ENCODE measurements at regions not wholly inside any gene's neighbourhood (a gene's known extent, or its start where the extent isn't known, plus 50 kb on each side); places are given as distances from the start of the nearest gene placed in this dataset.
"Not testable (repeated sequence)": the region's sequence is repeated elsewhere in the genome, so short reads cannot be mapped to it uniquely, and the experiment has no call there.

DNA sequence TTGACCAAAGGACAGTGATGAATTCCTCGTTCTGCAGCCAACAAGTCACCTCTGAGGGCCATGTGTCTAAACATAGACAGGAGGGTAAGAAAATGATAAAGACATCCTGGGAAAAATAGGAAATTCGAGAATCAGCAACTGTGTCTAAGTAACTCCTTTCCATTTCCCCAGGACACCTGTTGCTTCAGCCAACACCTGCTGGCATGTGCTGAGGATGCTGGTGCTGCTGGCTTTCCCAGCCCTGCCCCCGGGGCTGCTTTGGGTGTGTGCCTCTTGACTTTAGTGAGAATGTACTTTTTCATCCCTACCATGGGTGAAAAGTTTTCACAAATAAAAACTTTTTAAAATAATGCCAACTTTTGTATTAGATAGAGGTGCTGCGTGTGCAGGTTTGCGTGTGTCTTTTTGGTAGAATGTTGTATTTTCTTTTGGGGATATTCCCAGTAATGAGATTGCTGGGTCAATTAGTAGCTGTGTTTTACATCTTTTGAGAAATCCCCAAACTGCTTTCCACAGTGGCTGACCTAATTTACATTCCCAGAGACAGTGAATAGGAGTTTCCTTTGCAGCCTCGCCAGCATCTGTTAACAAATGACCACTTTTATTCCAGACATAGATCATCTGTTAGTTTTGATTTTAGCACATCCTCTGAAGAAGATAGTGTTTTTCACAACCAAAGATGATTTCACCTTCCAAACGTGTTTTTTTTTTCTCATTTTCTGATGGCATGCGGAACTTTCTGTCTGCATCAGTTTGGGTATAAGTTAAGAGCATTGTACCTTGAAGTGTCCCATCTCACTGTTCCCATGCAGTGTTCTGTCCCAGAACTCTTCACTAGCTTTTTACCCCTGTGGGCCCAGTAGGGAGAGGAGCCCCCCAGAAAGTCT, 104.2 kb upstream of the ACBD5 start:
- DNase-seq (ENCODE audit: low spot score): no peak

GRCh38 chr10:27341001-27341400, 100.4 kb upstream of the ACBD5 start:
- DNase-seq (ENCODE audit: low spot score): no peak

DNA sequence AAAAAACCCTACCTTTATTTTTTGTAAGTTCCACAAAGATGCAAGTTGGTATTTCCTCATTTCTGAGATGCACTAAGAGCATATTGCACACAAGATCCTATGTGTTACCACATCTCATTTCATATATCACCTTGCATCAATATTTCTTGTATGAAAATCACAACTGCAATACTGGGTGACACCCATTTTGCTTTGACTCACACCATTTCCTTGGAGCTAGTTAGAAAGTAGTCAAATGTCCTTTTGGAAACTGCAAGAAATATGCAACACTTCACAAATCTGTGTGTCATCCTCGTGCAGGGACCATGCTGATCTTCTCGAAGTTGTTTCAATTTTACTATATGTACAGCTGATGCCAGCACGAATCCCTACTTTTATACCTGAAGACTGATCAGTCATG, 94.6 kb upstream of the ACBD5 start:
- not testable (repeated sequence) for DNase-seq (ENCODE audit: low spot score)

DNA sequence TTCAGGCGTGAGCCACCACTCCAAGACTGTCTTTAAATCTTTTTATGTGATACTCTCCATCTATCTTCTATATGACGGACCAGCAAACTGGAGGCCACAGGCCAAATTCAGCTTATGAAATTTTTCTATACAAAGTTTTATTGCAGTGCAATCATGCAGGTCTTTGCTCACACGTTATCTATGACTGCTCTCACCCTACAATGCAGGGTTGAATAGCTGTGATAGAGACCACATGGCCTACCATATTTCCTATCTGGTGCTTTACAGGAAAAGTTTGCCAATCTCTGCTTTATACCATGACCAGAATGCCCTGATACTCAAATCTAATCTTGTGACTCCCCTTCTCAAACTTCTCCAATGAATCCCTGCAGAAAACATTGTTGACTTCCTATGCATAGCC, 89.5 kb upstream of the ACBD5 start:
- no peak for DNase-seq (ENCODE audit: low spot score)

DNA sequence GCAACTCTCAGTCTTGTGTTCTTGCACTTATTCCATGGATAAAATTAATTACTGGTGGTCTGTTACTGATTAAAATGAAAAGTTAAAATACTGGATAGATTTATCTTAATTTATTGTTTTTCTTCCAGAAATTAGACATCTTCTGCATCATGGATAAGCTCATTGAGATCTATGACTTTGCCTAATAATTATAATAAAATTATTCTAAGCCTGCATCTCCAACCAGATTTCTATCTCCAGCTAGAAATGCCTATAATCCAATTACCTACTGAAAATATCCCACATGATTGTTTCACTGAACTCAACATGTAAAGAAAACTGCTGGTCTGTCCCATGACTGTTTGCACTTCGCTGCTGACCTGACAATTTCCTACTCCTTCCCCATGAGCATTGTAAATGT, 88.3 kb upstream of the ACBD5 start:
- no peak for DNase-seq (ENCODE audit: low spot score)

GRCh38 chr10:27326748-27327147, 86.2 kb upstream of the ACBD5 start:
- DNase-seq (ENCODE audit: low spot score): not testable (repeated sequence)

DNA sequence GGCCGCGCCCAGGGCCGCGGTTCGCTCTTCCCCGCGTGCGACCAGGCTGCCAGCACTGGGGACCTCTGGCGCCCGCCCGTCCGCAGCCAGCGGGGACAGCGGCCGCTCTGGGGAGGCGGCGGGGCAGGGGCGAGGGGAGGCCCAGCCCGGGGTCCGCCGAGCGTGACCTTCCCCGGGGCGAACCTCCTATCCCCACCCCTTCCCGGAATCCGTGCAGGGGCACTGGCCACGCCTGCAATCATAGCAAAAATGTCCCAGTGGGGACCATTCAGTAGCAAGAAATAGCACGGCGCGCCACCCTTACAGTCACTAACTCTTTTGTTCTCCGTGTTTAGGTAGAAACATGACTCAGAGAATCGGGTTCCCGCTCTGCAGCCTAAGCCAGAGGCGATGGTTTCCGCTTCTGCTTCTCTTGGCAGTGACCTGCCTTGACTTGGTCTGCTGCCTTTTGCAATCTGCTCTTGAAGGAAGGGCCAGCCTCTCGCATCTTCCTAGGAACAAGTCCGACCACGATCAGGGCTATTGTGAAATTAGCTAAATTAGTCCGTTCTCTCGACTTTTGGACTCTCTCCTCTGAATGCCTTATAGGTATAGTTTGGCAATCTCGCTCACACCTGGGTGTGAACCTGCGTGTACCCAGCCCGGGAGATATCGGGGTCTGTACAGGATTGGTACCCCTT, 79.3 kb upstream of the ACBD5 start:
- DNase-seq (ENCODE audit: low spot score): no peak

DNA sequence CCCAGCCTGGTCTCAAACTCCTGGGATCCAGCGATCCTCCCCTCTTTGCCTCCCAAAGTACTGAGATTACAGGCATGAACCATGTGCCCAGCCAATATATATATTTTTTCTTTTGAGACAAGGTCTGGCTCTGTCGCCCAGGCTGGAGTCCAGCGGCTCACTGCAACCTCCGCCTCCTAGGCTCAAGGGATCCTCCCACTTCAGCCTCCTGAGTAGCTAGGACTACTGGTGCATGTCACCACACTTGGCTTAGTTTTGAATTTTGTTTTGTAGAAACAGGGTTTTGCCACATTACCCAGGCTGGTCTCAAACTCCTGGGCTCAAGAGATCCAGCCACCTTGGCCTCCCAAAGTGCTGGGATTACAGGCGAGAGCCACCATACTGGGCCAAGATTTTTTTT, 78.5 kb upstream of the ACBD5 start:
- not testable (repeated sequence) for DNase-seq (ENCODE audit: low spot score)

- not testable (repeated sequence) for DNase-seq (ENCODE audit: low spot score)
Observed at GRCh38 chr10:27315082-27315481, 74.5 kb upstream of the ACBD5 start.

DNA sequence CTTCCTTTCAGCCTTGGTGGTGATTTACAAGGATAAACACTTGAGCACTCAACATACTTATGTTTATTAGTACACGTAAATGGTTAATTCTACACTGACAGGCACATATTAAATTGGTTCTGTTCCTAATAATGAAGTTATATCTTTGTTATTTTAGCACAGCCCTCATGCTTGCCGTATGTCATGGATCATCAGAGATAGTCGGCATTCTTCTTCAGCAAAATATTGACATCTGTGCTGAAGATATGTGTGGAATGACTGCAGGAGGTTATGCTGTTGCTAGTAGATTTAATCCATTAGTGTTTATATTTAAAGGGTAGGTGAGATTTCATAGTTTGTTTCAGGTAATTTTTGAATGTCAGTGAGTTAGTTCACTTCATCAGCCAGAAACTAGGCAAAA, 73.0 kb upstream of the ACBD5 start:
- DNase-seq (ENCODE audit: low spot score): not testable (repeated sequence)

- DNase-seq (ENCODE audit: low spot score): no peak
Observed at GRCh38 chr10:27312854-27313253, 72.3 kb upstream of the ACBD5 start.

DNA sequence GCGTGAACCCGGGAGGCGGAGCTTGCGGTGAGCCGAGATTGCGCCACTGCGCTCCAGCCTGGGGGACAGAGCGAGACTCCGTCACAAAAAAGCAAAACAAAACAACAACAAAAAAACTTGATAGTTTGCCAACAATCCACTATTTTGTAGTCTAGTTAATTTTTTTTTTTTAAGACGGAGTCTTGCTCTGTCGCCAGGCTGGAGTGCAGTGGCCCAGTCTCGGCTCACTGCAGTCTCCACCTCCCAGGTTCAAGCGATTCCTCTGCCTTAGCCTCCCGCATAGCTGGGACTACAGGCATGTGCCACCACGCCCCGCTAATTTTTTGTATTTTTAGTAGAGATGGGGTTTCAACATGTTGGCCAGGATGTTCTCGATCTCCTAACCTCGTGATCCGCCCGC, 71.2 kb upstream of the ACBD5 start:
- not testable (repeated sequence) for DNase-seq (ENCODE audit: low spot score)

DNA sequence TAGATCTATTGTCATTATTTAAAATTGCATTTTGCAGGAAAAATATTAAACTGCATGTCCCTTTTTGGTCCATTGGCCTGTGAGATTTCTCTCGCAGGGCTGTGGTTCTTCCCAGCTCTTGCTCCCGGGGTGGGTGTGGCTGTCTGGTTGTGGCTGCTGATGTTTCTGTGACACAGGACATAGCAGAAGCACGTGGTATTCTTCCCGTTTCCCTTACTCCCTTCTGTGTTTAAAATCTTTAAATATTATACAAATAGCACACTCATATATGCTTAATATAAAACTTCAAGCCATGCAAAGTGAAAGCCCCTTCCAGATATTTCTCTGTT, 57.9 kb upstream of the ACBD5 start:
- DNase-seq (ENCODE audit: low spot score): not testable (repeated sequence)

DNA sequence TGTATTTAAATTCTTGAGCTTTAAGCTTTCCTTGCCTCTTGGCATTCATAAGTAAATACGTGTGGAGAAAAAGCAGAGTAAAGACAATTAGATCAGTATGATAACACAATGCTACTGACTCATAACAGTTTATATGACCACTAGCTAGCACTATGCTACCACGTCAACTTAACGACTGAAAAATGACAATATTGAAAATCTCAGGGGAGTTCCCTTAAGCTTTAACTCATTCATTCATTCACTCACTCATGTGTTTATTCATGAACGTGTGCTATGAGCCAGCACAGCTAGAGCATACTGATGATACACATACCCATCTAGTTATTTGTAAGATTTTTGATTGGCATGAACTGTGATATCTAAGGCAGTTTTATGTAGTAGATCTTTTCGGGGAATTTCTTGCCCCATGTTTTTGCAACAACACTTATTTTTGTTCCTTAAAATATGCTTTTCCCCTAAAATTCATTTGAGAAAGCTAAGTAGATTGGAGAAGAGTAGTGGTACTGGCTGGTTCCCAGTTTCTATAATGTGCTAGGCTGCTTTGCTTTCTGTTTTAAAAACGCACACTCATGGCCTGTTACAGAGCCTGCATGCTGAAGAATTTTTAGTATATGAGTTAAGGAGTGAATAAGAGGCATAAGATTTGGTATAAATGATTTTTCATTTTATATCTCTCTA, 57.4 kb upstream of the ACBD5 start:
- no peak for DNase-seq (ENCODE audit: low spot score)

- DNase-seq (ENCODE audit: low spot score): not testable (repeated sequence)
Observed at GRCh38 chr10:27296285-27296684, 55.7 kb upstream of the ACBD5 start.

DNA sequence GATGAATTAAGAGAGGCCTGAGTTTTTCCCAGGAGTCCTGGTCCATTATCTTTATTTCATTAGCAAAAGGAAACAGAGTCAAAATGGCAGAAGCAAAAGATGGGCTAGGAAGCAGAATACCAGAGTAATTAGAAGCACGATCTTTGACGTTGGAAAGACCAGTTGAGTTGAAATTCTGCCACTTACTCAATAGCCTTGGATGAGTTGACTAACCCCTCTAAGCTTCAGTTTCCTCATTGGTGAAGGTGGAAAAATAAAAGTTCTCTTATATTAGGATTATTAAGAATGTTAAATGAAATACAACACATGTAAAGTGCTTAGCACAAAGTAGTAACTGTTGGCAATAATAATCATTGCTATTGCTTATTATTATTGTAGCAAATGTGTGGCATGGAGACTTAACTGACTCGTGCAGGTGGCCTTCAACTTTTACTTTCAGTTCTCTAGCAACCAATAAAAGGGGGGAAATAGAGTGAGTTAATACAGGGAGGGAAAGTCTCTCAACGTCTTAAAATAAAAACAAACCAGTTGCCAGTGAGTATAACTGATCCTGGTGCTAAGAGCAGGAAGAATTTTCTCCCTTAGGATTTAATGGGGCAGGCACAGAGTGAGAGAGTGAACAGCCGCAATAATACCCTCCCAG, 50.8 kb upstream of the ACBD5 start:
- not testable (repeated sequence) for DNase-seq (ENCODE audit: low spot score)

Data from hematopoietic multipotent progenitor cell treated with erythropoietin and hydrocortisone succinate and interleukin-3 and kit ligand, for 15 days (in vitro differentiated cells).